HG02678 (cell line): ENCODE measurements at regions not wholly inside any gene's neighbourhood (a gene's known extent, or its start where the extent isn't known, plus 50 kb on each side); places are given as distances from the start of the nearest gene placed in this dataset.
A peak's percentile ranks its signal among the peaks of the same experiment; 100 is the strongest.

Experiments used
- ATAC-seq: cut with Tn5 transposase; IDR thresholded peaks from one replicate; pipeline ENCODE4 v1.9.1; 2021; ENCODE audit warnings: mild to moderate bottlenecking, moderate library complexity; ENCODE audit not compliant: unreplicated experiment

GRCh38 chr10:62652564-62652963 is 152.0 kb upstream of the ADO start:
- ATAC-seq: no peak

GRCh38 chr10:62653254-62653653 is 151.3 kb upstream of the ADO start:
- ATAC-seq: peak; percentile 73

- no peak for ATAC-seq
These were observed 149.6 kb upstream of the ADO start for GRCh38 chr10:62654966-62655336.

- ATAC-seq: peak; percentile 85
These were observed 149.1 kb upstream of the ADO start for GRCh38 chr10:62655337-62655994.

GRCh38 chr10:62657244-62657835 is 147.2 kb upstream of the ADO start:
- ATAC-seq: no peak

- ATAC-seq: no peak
These were observed 146.0 kb upstream of the ADO start for GRCh38 chr10:62658516-62658915.

GRCh38 chr10:62661143-62661542 is 143.4 kb upstream of the ADO start:
- ATAC-seq: no peak

GRCh38 chr10:62662486-62662885 is 142.0 kb upstream of the ADO start:
- no peak for ATAC-seq

- ATAC-seq: no peak
These were observed 138.7 kb upstream of the ADO start for GRCh38 chr10:62665771-62666170.

- ATAC-seq: no peak
These were observed 138.2 kb upstream of the ADO start for GRCh38 chr10:62666275-62666674.

- ATAC-seq: no peak
These were observed 135.2 kb upstream of the ADO start for GRCh38 chr10:62669341-62669740.

- peak; percentile 44 for ATAC-seq
These were observed 133.4 kb upstream of the ADO start for GRCh38 chr10:62671104-62671503.

- peak; percentile 95 for ATAC-seq
These were observed 123.1 kb upstream of the ADO start for GRCh38 chr10:62681211-62681940.

GRCh38 chr10:62684911-62685310 is 119.6 kb upstream of the ADO start:
- no peak for ATAC-seq

GRCh38 chr10:62687230-62687748 is 117.2 kb upstream of the ADO start:
- no peak for ATAC-seq

GRCh38 chr10:62688971-62689700 is 115.4 kb upstream of the ADO start:
- no peak for ATAC-seq

- ATAC-seq: no peak
These were observed 114.8 kb upstream of the ADO start for GRCh38 chr10:62689712-62690111.

- ATAC-seq: no peak
These were observed 113.8 kb upstream of the ADO start for GRCh38 chr10:62690703-62691102.

- no peak for ATAC-seq
These were observed 113.2 kb upstream of the ADO start for GRCh38 chr10:62691336-62691735.

- no peak for ATAC-seq
These were observed 112.4 kb upstream of the ADO start for GRCh38 chr10:62692085-62692484.

GRCh38 chr10:62693306-62693705 is 111.2 kb upstream of the ADO start:
- no peak for ATAC-seq
